HepG2 (cell line): ENCODE measurements at regions not wholly inside any gene's neighbourhood (a gene's known extent, or its start where the extent isn't known, plus 50 kb on each side); places are given as distances from the start of the nearest gene placed in this dataset.

ENCODE experiments used
- ATAC-seq: fragments of 200-7000 bp; cut with Tn5 transposase; 3 replicates; pipeline ENCODE4 v1.9.1; 2020; ENCODE audit warnings: mild to moderate bottlenecking, moderate library complexity
- BruUV-seq: library from RNA; stranded (reverse); fragments of 400-500 nt; replicated peaks from 2 replicates; lab custom pipeline; 2021; lab: Mats Ljungman, UMichigan
- CTCF ChIA-PET: fragments of 300-600 bp; formaldehyde crosslinking; extraction: SDS; loops from one replicate; lab custom pipeline; 2021; ENCODE audit warnings: low total read pairs, inconsistent platforms, low intra/inter-chr PET ratio; lab: Yijun Ruan, JAX
- POLR2A ChIA-PET: fragments of 350-600 bp; sonication (Branson Sonifier 250); formaldehyde crosslinking; loops from one replicate; lab custom pipeline; 2020; ENCODE audit warnings: antibody characterized with exemption, inconsistent platforms; lab: Yijun Ruan, JAX
- DNase-seq: peaks from one replicate; pipeline ENCODE4 v3.0.0-alpha.2; 2015; ENCODE audit warnings: low spot score
- FAIRE-seq: peaks from 3 replicates; lab custom pipeline; 2011; peaks lifted over from hg19 to GRCh38; lab: Jason Lieb, UNC
- H2AFZ ChIP-seq: one replicate; pipeline ENCODE4 v1.6.1; 2011; ENCODE audit warnings: low read length, inconsistent platforms
- H3K27ac ChIP-seq: fragments of 300-600 bp; 3 replicates; pipeline ENCODE4 v1.8.0; 2011; ENCODE audit warnings: mixed run types, mild to moderate bottlenecking, mixed read lengths, low read length, inconsistent platforms; ENCODE audit not compliant: insufficient read depth; ENCODE audit errors: extremely low read length
- H3K27me3 ChIP-seq, 2 experiments: fragments of 200-600 bp in 1 of 2; 2 replicates in 1 of 2; 3 replicates in 1 of 2; pipeline versions ENCODE4 v1.6.0 to v1.8.0; 2011; ENCODE audit warnings: low read length in 2 of 2, mild to moderate bottlenecking in 2 of 2, moderate library complexity in 2 of 2, inconsistent platforms in 1 of 2; ENCODE audit not compliant: insufficient read depth in 2 of 2, control insufficient read depth in 1 of 2
- H3K36me3 ChIP-seq, 2 experiments: fragments of 200-600 bp in 1 of 2; replicated peaks in 1 of 2; 2 replicates in 1 of 2; 3 replicates in 1 of 2; pipeline versions ENCODE4 v1.5.1 to v1.8.0; 2011; ENCODE audit warnings: low read length in 2 of 2, inconsistent platforms in 1 of 2; ENCODE audit not compliant: insufficient read depth in 2 of 2, control insufficient read depth in 1 of 2
- H3K4me1 ChIP-seq: 2 replicates; pipeline ENCODE4 v1.5.1; 2012; ENCODE audit warnings: low read length, inconsistent platforms; ENCODE audit not compliant: insufficient read depth
- H3K4me2 ChIP-seq: 2 replicates; pipeline ENCODE4 v1.6.0; 2011; ENCODE audit warnings: low read depth, low read length, inconsistent platforms
- H3K4me3 ChIP-seq, 3 experiments: fragments of 200-600 bp in 1 of 3; sonication (generic), shearing (Covaris generic) in 1 of 3; replicated peaks in 1 of 3; 2 replicates each; pipeline ENCODE4 v1.5.1; 2011 to 2016; ENCODE audit warnings: low read length in 3 of 3, inconsistent platforms in 2 of 3, low read depth in 2 of 3, mild to moderate bottlenecking in 2 of 3, control low read depth in 1 of 3, mixed read lengths in 1 of 3; ENCODE audit not compliant: insufficient read depth in 1 of 3
- H3K79me2 ChIP-seq: one replicate; pipeline ENCODE4 v1.6.1; 2011; ENCODE audit warnings: low read length, inconsistent platforms; ENCODE audit not compliant: insufficient read depth
- H3K9ac ChIP-seq: 2 replicates; pipeline ENCODE4 v1.6.0; 2011; ENCODE audit warnings: mild to moderate bottlenecking, low read depth, low read length, inconsistent platforms; ENCODE audit not compliant: insufficient read depth
- H3K9me3 ChIP-seq: 2 replicates; pipeline ENCODE4 v1.5.1; 2012; ENCODE audit warnings: mild to moderate bottlenecking, low read length
- H4K20me1 ChIP-seq: 2 replicates; pipeline ENCODE4 v1.6.0; 2011; ENCODE audit warnings: inconsistent platforms, mild to moderate bottlenecking, low read length, moderate library complexity; ENCODE audit not compliant: insufficient read depth
- CEBPB ChIP-seq: IDR thresholded peaks from 2 replicates; pipeline ENCODE4 v1.6.1; 2011; ENCODE audit warnings: low read depth, low read length, improper control_type of control experiment, borderline replicate concordance
- CENPX ChIP-seq: sonication (generic); formaldehyde crosslinking; IDR thresholded peaks from 2 replicates; pipeline ENCODE4 v1.9.0; 2021; ENCODE audit warnings: mild to moderate bottlenecking, missing genetic modification reagents, moderate library complexity
- EEA1 ChIP-seq: sonication (generic); formaldehyde crosslinking; IDR thresholded peaks from 2 replicates; pipeline ENCODE4 v1.5.1; 2020; ENCODE audit warnings: mild to moderate bottlenecking, missing genetic modification reagents, borderline replicate concordance
- GTF3A ChIP-seq: sonication (generic); formaldehyde crosslinking; conservative IDR thresholded peaks from 2 replicates; pipeline ENCODE4 v1.4.0; 2020; ENCODE audit warnings: mild to moderate bottlenecking, missing genetic modification reagents
- JUND ChIP-seq: sonication (generic); formaldehyde crosslinking; IDR thresholded peaks from 2 replicates; pipeline ENCODE4 v1.8.0; 2022; ENCODE audit warnings: mild to moderate bottlenecking, missing genetic modification reagents
- ZBTB20 ChIP-seq: sonication (generic); formaldehyde crosslinking; IDR thresholded peaks from 2 replicates; pipeline ENCODE4 v1.8.1; 2023; ENCODE audit warnings: missing genetic modification reagents, low read depth, mild to moderate bottlenecking, borderline replicate concordance
- ZMAT3 ChIP-seq: sonication (generic); formaldehyde crosslinking; conservative IDR thresholded peaks from 2 replicates; pipeline ENCODE4 v1.7.0; 2021; ENCODE audit warnings: missing genetic modification reagents
- ZNF678 ChIP-seq: sonication (generic); formaldehyde crosslinking; IDR thresholded peaks from 2 replicates; pipeline ENCODE4 v1.4.0; 2020; ENCODE audit warnings: mild to moderate bottlenecking, missing genetic modification reagents
- WGBS: methylation state at CpG from one replicate; pipeline ENCODE4 v1.1.6; 2017; ENCODE audit warnings: low lambda C conversion rate; 5-methylcytosine and 5-hydroxymethylcytosine counted together
- in situ Hi-C: cut with HindIII; loops from 2 replicates; pipeline ENCODE4 v1.10.0; 2017; ENCODE audit warnings: low pct_unique_long_range_greater_than_20kb; ENCODE audit not compliant: extremely low pct_ligation_motif_present
- intact Hi-C: fragments of 100-400 bp; cut with micrococcal nuclease; formaldehyde crosslinking; loops from one replicate; pipeline ENCODE4 v1.10.0; 2022; ENCODE audit not compliant: unreplicated experiment
- TF ChIP-seq, protein P1 (sequence below): sonication (generic); formaldehyde crosslinking; IDR thresholded peaks from 2 replicates; pipeline ENCODE4 v1.5.1; 2020; ENCODE audit warnings: mild to moderate bottlenecking, missing genetic modification reagents, moderate library complexity

DNA sequence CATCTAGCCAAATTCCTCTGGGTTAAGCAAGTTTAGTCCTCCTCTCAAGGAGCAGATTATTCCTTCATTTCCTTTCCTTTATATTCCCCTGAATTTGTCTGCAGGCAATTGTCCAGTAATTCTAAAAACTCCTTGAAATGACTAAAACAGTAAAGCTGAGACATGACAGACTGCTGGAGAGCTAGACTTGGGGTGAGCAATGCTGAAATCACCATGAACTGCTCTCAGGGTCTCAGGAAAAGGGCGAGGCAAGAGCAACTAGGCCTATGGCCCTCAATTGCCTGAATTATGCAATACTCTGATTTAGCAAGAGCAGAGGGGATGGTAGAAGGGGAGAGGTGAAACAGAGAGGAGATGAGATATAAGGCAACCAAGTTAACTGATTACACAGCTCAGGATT lies 172.9 kb upstream of the NREP start:
- H3K4me3 ChIP-seq: no peak overlapping the region
- intact Hi-C loops: no loop called here
- TF ChIP-seq, protein P1, sequence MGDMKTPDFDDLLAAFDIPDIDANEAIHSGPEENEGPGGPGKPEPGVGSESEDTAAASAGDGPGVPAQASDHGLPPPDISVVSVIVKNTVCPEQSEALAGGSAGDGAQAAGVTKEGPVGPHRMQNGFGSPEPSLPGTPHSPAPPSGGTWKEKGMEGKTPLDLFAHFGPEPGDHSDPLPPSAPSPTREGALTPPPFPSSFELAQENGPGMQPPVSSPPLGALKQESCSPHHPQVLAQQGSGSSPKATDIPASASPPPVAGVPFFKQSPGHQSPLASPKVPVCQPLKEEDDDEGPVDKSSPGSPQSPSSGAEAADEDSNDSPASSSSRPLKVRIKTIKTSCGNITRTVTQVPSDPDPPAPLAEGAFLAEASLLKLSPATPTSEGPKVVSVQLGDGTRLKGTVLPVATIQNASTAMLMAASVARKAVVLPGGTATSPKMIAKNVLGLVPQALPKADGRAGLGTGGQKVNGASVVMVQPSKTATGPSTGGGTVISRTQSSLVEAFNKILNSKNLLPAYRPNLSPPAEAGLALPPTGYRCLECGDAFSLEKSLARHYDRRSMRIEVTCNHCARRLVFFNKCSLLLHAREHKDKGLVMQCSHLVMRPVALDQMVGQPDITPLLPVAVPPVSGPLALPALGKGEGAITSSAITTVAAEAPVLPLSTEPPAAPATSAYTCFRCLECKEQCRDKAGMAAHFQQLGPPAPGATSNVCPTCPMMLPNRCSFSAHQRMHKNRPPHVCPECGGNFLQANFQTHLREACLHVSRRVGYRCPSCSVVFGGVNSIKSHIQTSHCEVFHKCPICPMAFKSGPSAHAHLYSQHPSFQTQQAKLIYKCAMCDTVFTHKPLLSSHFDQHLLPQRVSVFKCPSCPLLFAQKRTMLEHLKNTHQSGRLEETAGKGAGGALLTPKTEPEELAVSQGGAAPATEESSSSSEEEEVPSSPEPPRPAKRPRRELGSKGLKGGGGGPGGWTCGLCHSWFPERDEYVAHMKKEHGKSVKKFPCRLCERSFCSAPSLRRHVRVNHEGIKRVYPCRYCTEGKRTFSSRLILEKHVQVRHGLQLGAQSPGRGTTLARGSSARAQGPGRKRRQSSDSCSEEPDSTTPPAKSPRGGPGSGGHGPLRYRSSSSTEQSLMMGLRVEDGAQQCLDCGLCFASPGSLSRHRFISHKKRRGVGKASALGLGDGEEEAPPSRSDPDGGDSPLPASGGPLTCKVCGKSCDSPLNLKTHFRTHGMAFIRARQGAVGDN (CRISPR knock-in tag): no peak
- TF ChIP-seq ZBTB20 (CRISPR knock-in tag) (no peak), CENPX (CRISPR knock-in tag) (no peak), JUND (no peak), EEA1 (CRISPR knock-in tag) (no peak), ZMAT3 (no peak), GTF3A (CRISPR knock-in tag) (no peak), CEBPB (0 out of 2 replicates have a peak, but pooled peaks have one; percentile 13), ZNF678 (CRISPR knock-in tag) (no peak)
- H3K4me2 ChIP-seq: no peak overlapping the region
- WGBS: 0% methylated on average over 1 of the region's 1 CpG
- POLR2A ChIA-PET: no interaction called here
- FAIRE-seq: no peak
- no peaks in the 10 kb centered on the region for H3K79me2 ChIP-seq
- H3K27me3 ChIP-seq: no peaks in the 10 kb centered on the region
- no peaks in the 10 kb centered on the region for H3K4me1 ChIP-seq
- no peaks in the 10 kb centered on the region for H3K36me3 ChIP-seq
- no peaks in the 10 kb centered on the region for H4K20me1 ChIP-seq
- ATAC-seq: no peak
- H3K9me3 ChIP-seq: no peaks in the 10 kb centered on the region
- no peak overlapping the region for H3K9ac ChIP-seq
- in situ Hi-C loops: no loop called here
- no peak overlapping the region for H2AFZ ChIP-seq
- BruUV-seq: no TSS peak
- no peak overlapping the region for H3K27ac ChIP-seq
- CTCF ChIA-PET: no interaction called here
- no peak for DNase-seq
